H9 (cell line): ENCODE measurements at regions not wholly inside any gene's neighbourhood (a gene's known extent, or its start where the extent isn't known, plus 50 kb on each side); places are given as distances from the start of the nearest gene placed in this dataset.

Experiments used
- DNase-seq: peaks from one replicate; pipeline ENCODE4 v3.0.0-alpha.2; 2017
- H2AFZ ChIP-seq: one replicate; pipeline ENCODE4 v1.6.1; 2013; ENCODE audit warnings: mild to moderate bottlenecking, low read length, control low read depth, moderate library complexity
- H2AK5ac ChIP-seq: 2 replicates; pipeline ENCODE4 v1.6.1; 2013; ENCODE audit warnings: low read length, control low read depth, mixed read lengths; ENCODE audit not compliant: insufficient read length
- H2BK120ac ChIP-seq: one replicate; pipeline ENCODE4 v1.6.1; 2013; ENCODE audit warnings: low read depth, mild to moderate bottlenecking, low read length, control low read depth, inconsistent platforms; ENCODE audit not compliant: poor library complexity, severe bottlenecking
- H2BK12ac ChIP-seq: 2 replicates; pipeline ENCODE4 v1.6.1; 2013; ENCODE audit warnings: low read length, control low read depth, mixed read lengths, low read depth; ENCODE audit not compliant: insufficient read length
- H2BK15ac ChIP-seq: 2 replicates; pipeline ENCODE4 v1.6.1; 2013; ENCODE audit warnings: low read depth, low read length, control low read depth
- H2BK20ac ChIP-seq: one replicate; pipeline ENCODE4 v1.6.1; 2013; ENCODE audit warnings: low read depth, mild to moderate bottlenecking, low read length, control low read depth, inconsistent platforms; ENCODE audit not compliant: poor library complexity, severe bottlenecking
- H2BK5ac ChIP-seq: 2 replicates; pipeline ENCODE4 v1.6.1; 2013; ENCODE audit warnings: low read length, control low read depth, mixed read lengths; ENCODE audit not compliant: insufficient read length
- H3K14ac ChIP-seq: 2 replicates; pipeline ENCODE4 v1.6.1; 2013; ENCODE audit warnings: low read length, control low read depth; ENCODE audit not compliant: insufficient read depth
- H3K18ac ChIP-seq: 2 replicates; pipeline ENCODE4 v1.6.1; 2013; ENCODE audit warnings: low read depth, mild to moderate bottlenecking, mixed read lengths, low read length, control low read depth; ENCODE audit not compliant: insufficient read length
- H3K23ac ChIP-seq: 2 replicates; pipeline ENCODE4 v1.6.1; 2013; ENCODE audit warnings: low read length, control low read depth, mixed read lengths, low read depth; ENCODE audit not compliant: insufficient read length
- H3K23me2 ChIP-seq: 2 replicates; pipeline ENCODE4 v1.6.1; 2013; ENCODE audit warnings: low read depth, mild to moderate bottlenecking, mixed read lengths, low read length, control low read depth; ENCODE audit not compliant: insufficient read length, poor library complexity, severe bottlenecking
- H3K27ac ChIP-seq: 2 replicates; pipeline ENCODE4 v1.5.1; 2013; ENCODE audit warnings: low read length, control low read depth, mixed read lengths, low read depth; ENCODE audit not compliant: insufficient read length
- H3K27me3 ChIP-seq: 2 replicates; pipeline ENCODE4 v1.6.1; 2013; ENCODE audit warnings: low read length, control low read depth, inconsistent platforms; ENCODE audit not compliant: insufficient read depth
- H3K4ac ChIP-seq: 2 replicates; pipeline ENCODE4 v1.6.1; 2013; ENCODE audit warnings: low read depth, mild to moderate bottlenecking, control low read depth, inconsistent platforms, low read length, moderate library complexity
- H3K4me1 ChIP-seq: 2 replicates; pipeline ENCODE4 v1.6.1; 2013; ENCODE audit warnings: low read length, control low read depth, inconsistent platforms; ENCODE audit not compliant: insufficient read depth
- H3K4me2 ChIP-seq: 2 replicates; pipeline ENCODE4 v1.6.1; 2013; ENCODE audit warnings: low read length, control low read depth, mixed read lengths; ENCODE audit not compliant: insufficient read length, insufficient read depth
- H3K56ac ChIP-seq: 2 replicates; pipeline ENCODE4 v1.6.1; 2013; ENCODE audit warnings: low read depth, mild to moderate bottlenecking, mixed read lengths, low read length, control low read depth; ENCODE audit not compliant: insufficient read length
- H3K79me1 ChIP-seq: 2 replicates; pipeline ENCODE4 v1.6.1; 2013; ENCODE audit warnings: low read depth, mild to moderate bottlenecking, moderate library complexity, low read length, control low read depth, inconsistent platforms; ENCODE audit not compliant: insufficient read depth, poor library complexity, severe bottlenecking
- H3K79me2 ChIP-seq: 2 replicates; pipeline ENCODE4 v1.6.1; 2013; ENCODE audit warnings: low read length, control low read depth, inconsistent platforms; ENCODE audit not compliant: insufficient read depth
- H3K9ac ChIP-seq: 2 replicates; pipeline ENCODE4 v1.6.1; 2013; ENCODE audit warnings: low read length, control low read depth, mixed read lengths; ENCODE audit not compliant: insufficient read length; ENCODE audit errors: extremely low read depth
- H3K9me3 ChIP-seq: one replicate; pipeline ENCODE4 v1.6.1; 2013; ENCODE audit warnings: low read depth, low read length, inconsistent platforms; ENCODE audit not compliant: control insufficient read depth
- H3T11ph ChIP-seq: one replicate; pipeline ENCODE4 v1.6.1; 2013; ENCODE audit warnings: mild to moderate bottlenecking, low read length, control low read depth, inconsistent platforms
- H4K20me1 ChIP-seq: one replicate; pipeline ENCODE4 v1.6.1; 2013; ENCODE audit not compliant: control insufficient read depth, insufficient read length, insufficient read depth
- H4K5ac ChIP-seq: 2 replicates; pipeline ENCODE4 v1.6.1; 2013; ENCODE audit warnings: low read depth, mild to moderate bottlenecking, mixed read lengths, low read length, control low read depth; ENCODE audit not compliant: insufficient read length
- H4K8ac ChIP-seq: replicated peaks from 2 replicates; pipeline ENCODE4 v1.6.1; 2013; ENCODE audit warnings: low read length, control low read depth, mixed read lengths, low read depth; ENCODE audit not compliant: insufficient read length
- H4K91ac ChIP-seq: 2 replicates; pipeline ENCODE4 v1.6.1; 2013; ENCODE audit warnings: low read depth, mild to moderate bottlenecking, moderate library complexity, mixed read lengths, low read length, control low read depth; ENCODE audit not compliant: insufficient read length
- H3K27ac Mint-ChIP-seq, 3 experiments: 2 replicates in 2 of 3; 3 replicates in 1 of 3; pipeline ENCODE4 v1.8.0; 2020 to 2021; ENCODE audit warnings: mixed read lengths in 3 of 3, mild to moderate bottlenecking in 1 of 3, moderate library complexity in 1 of 3
- H3K27me3 Mint-ChIP-seq: 2 replicates; pipeline ENCODE4 v1.8.0; 2021; ENCODE audit warnings: low read depth, mild to moderate bottlenecking, moderate library complexity, mixed read lengths
- H3K36me3 Mint-ChIP-seq, 3 experiments: 2 replicates in 2 of 3; 3 replicates in 1 of 3; pipeline ENCODE4 v1.8.0; 2020 to 2021; ENCODE audit warnings: low read depth in 3 of 3, mixed read lengths in 3 of 3; ENCODE audit not compliant: insufficient read depth in 1 of 3
- H3K4me1 Mint-ChIP-seq, 2 experiments: 2 replicates each; pipeline ENCODE4 v1.8.0; 2020; ENCODE audit warnings: mixed read lengths in 2 of 2
- H3K4me3 Mint-ChIP-seq, 2 experiments: 2 replicates in 1 of 2; 3 replicates in 1 of 2; pipeline ENCODE4 v1.8.0; 2020 to 2021; ENCODE audit warnings: mild to moderate bottlenecking in 2 of 2, mixed read lengths in 2 of 2, moderate library complexity in 1 of 2
- H3K9me3 Mint-ChIP-seq, 2 experiments: 2 replicates in 1 of 2; 3 replicates in 1 of 2; pipeline ENCODE4 v1.8.0; 2020; ENCODE audit warnings: mild to moderate bottlenecking in 2 of 2, mixed read lengths in 2 of 2, moderate library complexity in 1 of 2
- WGBS: extraction: QIAGEN DNeasy Blood & Tissue Kit; methylation state at CpG from one replicate; pipeline ENCODE4 v1.1.7; 2013; ENCODE audit warnings: missing lambda C conversion rate, low lambda C conversion rate, mixed read lengths; ENCODE audit not compliant: insufficient read length; ENCODE audit errors: extremely low coverage; 5-methylcytosine and 5-hydroxymethylcytosine counted together
- TF ChIP-seq, protein P1 (sequence below): fragments of 200-600 bp; sonication (generic); conservative IDR thresholded peaks from 3 replicates; pipeline ENCODE4 v1.8.0; 2021; ENCODE audit warnings: antibody characterized with exemption, mild to moderate bottlenecking

DNA sequence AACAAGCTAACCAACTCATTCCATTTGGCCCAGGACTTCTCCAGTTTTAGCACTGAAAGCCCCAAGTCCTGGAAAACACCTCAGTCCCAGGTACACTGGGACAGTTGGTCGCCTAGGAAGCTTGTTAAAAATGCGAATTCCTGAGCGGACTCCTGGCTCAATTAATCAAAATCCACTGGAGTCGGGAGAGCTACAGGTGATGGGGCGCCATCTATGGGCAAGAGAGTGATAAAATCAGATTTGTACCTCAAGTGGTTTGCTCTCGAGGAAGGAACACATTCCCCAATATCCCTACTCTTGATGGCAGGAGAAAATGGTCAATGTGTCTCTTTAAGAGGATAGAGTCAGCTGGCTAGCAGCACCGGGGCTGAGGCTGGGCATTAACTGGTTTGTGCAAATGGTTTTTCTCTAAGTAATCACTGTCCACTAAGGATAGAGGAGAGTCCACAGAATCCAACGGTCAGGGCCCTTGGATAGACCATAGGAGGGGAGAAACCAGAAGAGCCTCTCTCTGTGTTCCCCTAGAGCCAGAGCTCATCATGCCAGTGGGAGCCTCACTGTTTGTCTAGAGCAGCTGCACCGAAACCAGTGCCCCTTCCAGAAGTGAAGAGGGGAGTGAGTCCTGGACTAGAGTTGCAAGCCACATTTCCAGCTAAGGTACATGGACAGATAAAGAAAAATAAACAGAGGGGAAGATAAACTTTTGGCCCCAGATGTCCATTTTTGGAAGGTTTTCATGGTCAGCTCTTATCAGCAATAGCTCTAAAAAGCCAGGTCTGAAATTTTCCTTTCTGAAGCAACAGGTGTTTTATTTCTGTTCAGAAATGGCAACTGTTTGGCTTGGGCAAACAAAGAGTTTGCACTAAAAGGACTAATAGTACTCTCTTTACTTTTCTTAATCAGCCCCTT, 148.5 kb downstream of the TENT5C start:
- Histone ChIP-seq H3K4me1 (peaks cover 7% of the 10 kb centered on the region), H3K9ac (no peak overlapping the region), H3K4me2 (no peak overlapping the region), H2BK20ac (no peak overlapping the region), H3K14ac (no peak overlapping the region), H3K23ac (no peak overlapping the region), H2BK12ac (no peak overlapping the region), H2BK5ac (no peak overlapping the region), H2BK120ac (no peak overlapping the region), H4K91ac (no peak overlapping the region), H3K4ac (no peak overlapping the region), H3K23me2 (no peaks in the 10 kb centered on the region), H2AFZ (no peak overlapping the region), H3K79me2 (no peaks in the 10 kb centered on the region), H4K8ac (no peak overlapping the region), H4K20me1 (no peaks in the 10 kb centered on the region), H3K27me3 (no peaks in the 10 kb centered on the region), H3K27ac (no peak overlapping the region), H3K18ac (no peak overlapping the region), H4K5ac (no peak overlapping the region), H2AK5ac (no peak overlapping the region), H2BK15ac (no peak overlapping the region), H3K79me1 (no peaks in the 10 kb centered on the region), H3K9me3 (no peaks in the 10 kb centered on the region), H3K56ac (no peak overlapping the region), H3T11ph (no peak overlapping the region)
- Mint-ChIP-seq H3K4me3 (no peak overlapping the region), H3K9me3 (no peaks in the 10 kb centered on the region; a peak in 1 of 5 replicates), H3K4me1 (peaks cover 19% of the 10 kb centered on the region in 2 experiments), H3K27ac (no peak overlapping the region), H3K27me3 (peaks cover 8% of the 10 kb centered on the region; the same call in 1 of the 2 replicates), H3K36me3 (no peaks in the 10 kb centered on the region)
- peak; percentile 72 for DNase-seq
- TF ChIP-seq, protein P1, sequence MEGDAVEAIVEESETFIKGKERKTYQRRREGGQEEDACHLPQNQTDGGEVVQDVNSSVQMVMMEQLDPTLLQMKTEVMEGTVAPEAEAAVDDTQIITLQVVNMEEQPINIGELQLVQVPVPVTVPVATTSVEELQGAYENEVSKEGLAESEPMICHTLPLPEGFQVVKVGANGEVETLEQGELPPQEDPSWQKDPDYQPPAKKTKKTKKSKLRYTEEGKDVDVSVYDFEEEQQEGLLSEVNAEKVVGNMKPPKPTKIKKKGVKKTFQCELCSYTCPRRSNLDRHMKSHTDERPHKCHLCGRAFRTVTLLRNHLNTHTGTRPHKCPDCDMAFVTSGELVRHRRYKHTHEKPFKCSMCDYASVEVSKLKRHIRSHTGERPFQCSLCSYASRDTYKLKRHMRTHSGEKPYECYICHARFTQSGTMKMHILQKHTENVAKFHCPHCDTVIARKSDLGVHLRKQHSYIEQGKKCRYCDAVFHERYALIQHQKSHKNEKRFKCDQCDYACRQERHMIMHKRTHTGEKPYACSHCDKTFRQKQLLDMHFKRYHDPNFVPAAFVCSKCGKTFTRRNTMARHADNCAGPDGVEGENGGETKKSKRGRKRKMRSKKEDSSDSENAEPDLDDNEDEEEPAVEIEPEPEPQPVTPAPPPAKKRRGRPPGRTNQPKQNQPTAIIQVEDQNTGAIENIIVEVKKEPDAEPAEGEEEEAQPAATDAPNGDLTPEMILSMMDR: peak; percentile 84
- no CpG with 5 or more reads among the region's 9 CpGs for WGBS
